Upper lobe of left lung (tissue), 4 donors: ENCODE measurements at regions not wholly inside any gene's neighbourhood (a gene's known extent, or its start where the extent isn't known, plus 50 kb on each side); places are given as distances from the start of the nearest gene placed in this dataset.

Source experiments
- POLR2AphosphoS5 ChIP-seq, 2 donors: sonication (generic); formaldehyde crosslinking; IDR thresholded peaks; one replicate each; pipeline ENCODE4 v1.5.1; 2017; ENCODE audit warnings: antibody characterized with exemption in 2 of 2
- TF ChIP-seq, protein P1 (sequence below), 6 experiments: fragments of 450-650 bp in 4 of 6; fragments of 200-600 bp in 2 of 6; sonication (generic) in 2 of 6; IDR thresholded peaks; one replicate each; pipeline ENCODE4 v1.5.1; 2016 to 2019; ENCODE audit warnings: antibody characterized with exemption in 6 of 6

DNA sequence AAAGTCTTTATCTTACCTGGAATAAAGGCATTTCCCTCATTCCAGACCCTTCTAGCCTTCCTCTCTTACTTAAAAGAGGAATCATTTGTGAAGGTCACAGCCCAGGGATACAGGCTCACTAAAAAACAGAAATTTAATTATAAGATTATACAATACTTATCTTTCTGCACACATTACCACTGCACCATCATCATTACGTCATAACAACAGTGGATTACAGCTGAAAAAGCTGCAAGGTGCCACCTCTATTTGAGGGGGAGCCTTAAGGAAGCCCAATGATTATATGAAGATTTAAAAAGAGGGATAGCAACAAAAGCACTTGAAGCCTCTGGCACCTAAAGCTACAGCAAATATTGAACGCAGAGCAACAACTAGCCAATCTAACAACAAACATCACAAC is 452.9 kb upstream of the EYS start:
- TF ChIP-seq POLR2AphosphoS5 (IDR thresholded peaks at IDR 0.05), result no peak
- TF ChIP-seq, protein P1, sequence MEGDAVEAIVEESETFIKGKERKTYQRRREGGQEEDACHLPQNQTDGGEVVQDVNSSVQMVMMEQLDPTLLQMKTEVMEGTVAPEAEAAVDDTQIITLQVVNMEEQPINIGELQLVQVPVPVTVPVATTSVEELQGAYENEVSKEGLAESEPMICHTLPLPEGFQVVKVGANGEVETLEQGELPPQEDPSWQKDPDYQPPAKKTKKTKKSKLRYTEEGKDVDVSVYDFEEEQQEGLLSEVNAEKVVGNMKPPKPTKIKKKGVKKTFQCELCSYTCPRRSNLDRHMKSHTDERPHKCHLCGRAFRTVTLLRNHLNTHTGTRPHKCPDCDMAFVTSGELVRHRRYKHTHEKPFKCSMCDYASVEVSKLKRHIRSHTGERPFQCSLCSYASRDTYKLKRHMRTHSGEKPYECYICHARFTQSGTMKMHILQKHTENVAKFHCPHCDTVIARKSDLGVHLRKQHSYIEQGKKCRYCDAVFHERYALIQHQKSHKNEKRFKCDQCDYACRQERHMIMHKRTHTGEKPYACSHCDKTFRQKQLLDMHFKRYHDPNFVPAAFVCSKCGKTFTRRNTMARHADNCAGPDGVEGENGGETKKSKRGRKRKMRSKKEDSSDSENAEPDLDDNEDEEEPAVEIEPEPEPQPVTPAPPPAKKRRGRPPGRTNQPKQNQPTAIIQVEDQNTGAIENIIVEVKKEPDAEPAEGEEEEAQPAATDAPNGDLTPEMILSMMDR (IDR thresholded peaks at IDR 0.05), result no peak
